HG02763 (cell line): ENCODE measurements at regions not wholly inside any gene's neighbourhood (a gene's known extent, or its start where the extent isn't known, plus 50 kb on each side); places are given as distances from the start of the nearest gene placed in this dataset.
"Not testable (repeated sequence)": the region's sequence is repeated elsewhere in the genome, so short reads cannot be mapped to it uniquely, and the experiment has no call there.

Experiments
- ATAC-seq: cut with Tn5 transposase; IDR thresholded peaks from one replicate; pipeline ENCODE4 v1.9.1; 2021; ENCODE audit warnings: mild to moderate bottlenecking, moderate library complexity; ENCODE audit not compliant: unreplicated experiment

- no peak for ATAC-seq
Observed at GRCh38 chr12:116427200-116427930, 131.8 kb upstream of the MAP1LC3B2 start.

GRCh38 chr12:116429826-116430360 is 129.3 kb upstream of the MAP1LC3B2 start:
- no peak for ATAC-seq

GRCh38 chr12:116430911-116431565 is 128.1 kb upstream of the MAP1LC3B2 start:
- no peak for ATAC-seq

- ATAC-seq: no peak
Observed at GRCh38 chr12:116431677-116432300, 127.4 kb upstream of the MAP1LC3B2 start.

- ATAC-seq: no peak
Observed at GRCh38 chr12:116432314-116432750, 126.8 kb upstream of the MAP1LC3B2 start.

GRCh38 chr12:116433249-116433648 is 125.9 kb upstream of the MAP1LC3B2 start:
- no peak for ATAC-seq

- ATAC-seq: no peak
Observed at GRCh38 chr12:116434155-116435011, 124.8 kb upstream of the MAP1LC3B2 start.

GRCh38 chr12:116435984-116436383 is 123.2 kb upstream of the MAP1LC3B2 start:
- no peak for ATAC-seq

GRCh38 chr12:116436561-116437249 is 122.5 kb upstream of the MAP1LC3B2 start:
- no peak for ATAC-seq

- no peak for ATAC-seq
Observed at GRCh38 chr12:116441292-116441691, 117.9 kb upstream of the MAP1LC3B2 start.

- ATAC-seq: no peak
Observed at GRCh38 chr12:116442304-116442703, 116.9 kb upstream of the MAP1LC3B2 start.

GRCh38 chr12:116442946-116443345 is 116.2 kb upstream of the MAP1LC3B2 start:
- no peak for ATAC-seq

GRCh38 chr12:116443821-116444589 is 115.2 kb upstream of the MAP1LC3B2 start:
- no peak for ATAC-seq

- no peak for ATAC-seq
Observed at GRCh38 chr12:116444590-116444943, 114.6 kb upstream of the MAP1LC3B2 start.

- ATAC-seq: no peak
Observed at GRCh38 chr12:116448165-116448739, 110.9 kb upstream of the MAP1LC3B2 start.

- no peak for ATAC-seq
Observed at GRCh38 chr12:116450406-116450910, 108.7 kb upstream of the MAP1LC3B2 start.

- ATAC-seq: not testable (repeated sequence)
Observed at GRCh38 chr12:116452975-116453374, 106.2 kb upstream of the MAP1LC3B2 start.

- ATAC-seq: no peak
Observed at GRCh38 chr12:116453631-116454030, 105.5 kb upstream of the MAP1LC3B2 start.

GRCh38 chr12:116454076-116454475 is 105.1 kb upstream of the MAP1LC3B2 start:
- ATAC-seq: no peak
